C4-2B (cell line): ENCODE measurements at regions not wholly inside any gene's neighbourhood (a gene's known extent, or its start where the extent isn't known, plus 50 kb on each side); places are given as distances from the start of the nearest gene placed in this dataset.

Experiments used
- H3K27ac ChIP-seq: fragments of 450-650 bp; 2 replicates; pipeline ENCODE4 v1.5.1; 2017
- ZFX ChIP-seq: fragments of 450-650 bp; IDR thresholded peaks from 2 replicates; pipeline ENCODE4 v1.6.1; 2017
- TF ChIP-seq, protein P1 (sequence below): fragments of 450-650 bp; conservative IDR thresholded peaks from 2 replicates; pipeline ENCODE4 v1.5.1; 2017; ENCODE audit warnings: mild to moderate bottlenecking

DNA sequence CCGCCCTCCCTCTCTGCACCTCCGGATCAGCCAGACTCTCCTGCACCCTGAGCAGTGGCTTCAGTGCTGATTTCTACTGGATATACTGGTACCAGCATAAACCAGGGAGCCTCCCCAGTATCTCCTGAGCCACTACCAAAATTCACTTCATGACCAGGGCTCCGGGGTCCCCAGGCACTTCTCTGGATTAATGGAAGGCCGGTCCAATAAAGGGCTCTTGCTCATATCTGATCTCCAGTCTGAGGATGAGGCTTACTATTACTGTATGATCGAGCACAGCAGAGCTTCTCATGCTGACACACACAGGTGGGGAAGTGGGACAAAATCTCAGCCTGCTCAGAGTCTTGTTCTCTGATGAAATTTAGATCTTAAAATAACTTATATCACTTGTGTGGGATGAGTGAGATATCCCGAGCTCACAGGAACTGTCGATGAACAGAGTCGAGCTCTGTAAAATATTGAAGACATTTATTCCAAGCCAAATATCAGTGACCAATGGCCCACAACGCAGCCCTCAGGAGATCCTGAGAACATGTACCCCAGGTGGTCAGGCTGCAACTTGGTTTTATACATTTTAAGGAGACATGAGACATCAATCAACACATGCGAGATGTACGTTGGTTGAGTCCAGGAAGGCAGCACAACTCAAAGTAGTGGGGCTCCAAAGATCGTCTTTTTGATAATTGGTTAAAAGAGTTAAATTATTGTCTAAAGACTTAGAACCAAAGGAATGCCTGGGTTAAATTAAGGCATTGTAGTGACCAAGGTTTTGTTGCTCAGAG is 93.0 kb upstream of the TOP3B start:
- no peak overlapping the region for H3K27ac ChIP-seq
- no peak for TF ChIP-seq ZFX
- TF ChIP-seq, protein P1, sequence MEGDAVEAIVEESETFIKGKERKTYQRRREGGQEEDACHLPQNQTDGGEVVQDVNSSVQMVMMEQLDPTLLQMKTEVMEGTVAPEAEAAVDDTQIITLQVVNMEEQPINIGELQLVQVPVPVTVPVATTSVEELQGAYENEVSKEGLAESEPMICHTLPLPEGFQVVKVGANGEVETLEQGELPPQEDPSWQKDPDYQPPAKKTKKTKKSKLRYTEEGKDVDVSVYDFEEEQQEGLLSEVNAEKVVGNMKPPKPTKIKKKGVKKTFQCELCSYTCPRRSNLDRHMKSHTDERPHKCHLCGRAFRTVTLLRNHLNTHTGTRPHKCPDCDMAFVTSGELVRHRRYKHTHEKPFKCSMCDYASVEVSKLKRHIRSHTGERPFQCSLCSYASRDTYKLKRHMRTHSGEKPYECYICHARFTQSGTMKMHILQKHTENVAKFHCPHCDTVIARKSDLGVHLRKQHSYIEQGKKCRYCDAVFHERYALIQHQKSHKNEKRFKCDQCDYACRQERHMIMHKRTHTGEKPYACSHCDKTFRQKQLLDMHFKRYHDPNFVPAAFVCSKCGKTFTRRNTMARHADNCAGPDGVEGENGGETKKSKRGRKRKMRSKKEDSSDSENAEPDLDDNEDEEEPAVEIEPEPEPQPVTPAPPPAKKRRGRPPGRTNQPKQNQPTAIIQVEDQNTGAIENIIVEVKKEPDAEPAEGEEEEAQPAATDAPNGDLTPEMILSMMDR: no peak

DNA sequence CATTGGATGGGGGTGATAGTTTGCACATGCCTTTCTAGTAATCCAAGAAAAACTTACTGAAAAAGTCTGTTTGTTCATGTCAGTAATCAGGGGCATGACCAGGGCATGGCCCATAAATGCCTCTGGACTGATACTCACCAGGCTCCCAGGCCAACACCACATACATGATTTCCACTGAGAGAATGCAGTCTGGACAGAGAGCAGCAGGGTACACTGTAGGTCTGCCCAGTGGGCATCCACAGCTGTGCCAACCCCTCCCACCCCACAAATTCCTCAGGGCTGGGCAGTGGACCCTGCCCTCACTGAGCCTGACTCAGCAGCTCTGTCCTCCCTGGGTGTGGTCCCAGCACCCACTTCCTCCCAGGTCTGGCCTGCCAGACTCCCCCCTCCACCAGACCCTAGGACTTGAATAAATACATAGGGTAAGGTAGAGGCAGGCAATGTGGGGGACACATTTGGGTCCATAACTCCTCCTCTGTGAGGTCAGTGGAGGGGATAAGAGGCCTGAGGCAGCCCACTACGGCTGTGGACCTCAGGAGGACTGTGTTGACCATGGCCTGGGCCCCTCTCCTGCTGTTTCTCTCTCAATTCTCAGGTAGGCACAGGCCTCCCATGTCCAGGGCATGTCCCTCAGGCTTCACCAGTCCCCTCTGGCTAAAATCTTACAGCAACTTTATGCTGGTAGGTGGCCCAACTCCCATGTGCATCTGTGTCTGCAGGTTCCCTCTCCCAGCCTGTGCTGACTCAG is 92.2 kb upstream of the TOP3B start:
- H3K27ac ChIP-seq: no peak overlapping the region

DNA sequence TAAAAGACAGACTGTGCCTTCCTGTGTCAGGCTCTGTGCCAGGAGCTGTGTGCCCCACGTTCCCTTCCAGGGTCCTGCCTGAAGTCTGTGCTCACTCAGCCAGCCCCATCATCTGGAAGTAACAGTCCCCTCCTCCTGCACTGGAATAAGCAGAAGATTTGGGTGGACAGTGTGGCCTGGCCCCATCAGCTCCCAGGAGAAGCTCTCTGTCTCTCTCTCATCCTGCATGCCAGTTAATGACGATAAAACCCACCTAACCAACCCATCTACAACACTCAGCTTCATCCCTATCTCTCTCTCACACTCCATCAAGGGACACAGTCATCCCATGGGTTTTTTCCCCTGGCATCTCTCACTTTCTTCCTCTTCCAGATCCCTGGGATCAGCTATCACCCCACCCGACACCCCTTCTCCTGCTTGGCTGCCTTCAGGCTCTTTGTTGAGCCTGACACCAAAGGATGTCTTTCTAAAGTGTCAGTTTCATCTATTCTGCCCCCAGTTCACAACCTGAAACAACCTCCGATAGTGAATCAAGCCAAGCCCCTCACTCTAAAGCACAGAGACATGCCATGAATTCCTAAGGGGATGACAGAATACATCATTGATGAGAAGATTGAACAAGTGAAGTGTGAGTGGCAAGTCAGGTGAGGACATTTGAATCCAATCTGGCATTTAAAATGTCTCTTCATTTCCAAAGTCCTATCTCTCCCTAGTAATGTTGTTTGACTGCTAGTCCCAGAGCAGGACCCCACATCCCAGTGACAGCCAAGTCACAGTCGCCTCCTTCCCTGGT is 91.4 kb upstream of the TOP3B start:
- no peak overlapping the region for H3K27ac ChIP-seq
- TF ChIP-seq, protein P1: no peak
- no peak for TF ChIP-seq ZFX

More for the DNA sequence above, 92.2 kb upstream of the TOP3B start:
- TF ChIP-seq ZFX: no peak
- TF ChIP-seq, protein P1: no peak

DNA sequence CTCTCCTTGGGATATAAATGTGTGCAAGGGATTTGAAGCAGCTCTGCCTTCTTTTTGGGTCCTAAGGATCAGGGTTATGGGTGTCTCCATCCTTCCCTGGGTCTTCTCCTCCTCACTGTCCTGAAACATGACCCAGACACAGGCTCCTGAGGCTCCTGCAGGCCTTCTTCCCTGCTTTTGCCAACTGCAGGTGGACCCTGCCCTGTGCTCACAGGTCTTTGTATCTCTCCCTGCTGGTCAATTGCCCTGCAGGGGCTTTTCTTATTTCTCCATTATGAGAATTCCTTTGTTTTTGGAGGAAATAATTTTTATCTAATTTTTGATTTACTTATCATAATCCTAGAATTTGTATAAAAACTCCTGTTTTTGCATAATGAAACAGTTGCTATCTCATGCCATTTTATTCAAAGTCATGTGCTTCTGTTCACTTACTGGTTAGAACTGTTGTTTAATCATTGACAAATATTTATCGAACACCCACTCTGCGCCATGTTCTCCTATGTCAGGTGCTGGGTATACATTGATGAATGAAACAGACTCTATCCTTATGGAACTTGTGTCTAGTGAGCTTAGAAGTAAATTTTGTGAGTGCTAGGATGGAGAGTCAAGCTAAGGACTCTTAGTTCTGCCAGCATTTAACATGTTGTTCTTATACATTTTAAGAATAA is 89.7 kb upstream of the TOP3B start:
- TF ChIP-seq ZFX: no peak
- TF ChIP-seq, protein P1: no peak
- H3K27ac ChIP-seq: no peak overlapping the region

DNA sequence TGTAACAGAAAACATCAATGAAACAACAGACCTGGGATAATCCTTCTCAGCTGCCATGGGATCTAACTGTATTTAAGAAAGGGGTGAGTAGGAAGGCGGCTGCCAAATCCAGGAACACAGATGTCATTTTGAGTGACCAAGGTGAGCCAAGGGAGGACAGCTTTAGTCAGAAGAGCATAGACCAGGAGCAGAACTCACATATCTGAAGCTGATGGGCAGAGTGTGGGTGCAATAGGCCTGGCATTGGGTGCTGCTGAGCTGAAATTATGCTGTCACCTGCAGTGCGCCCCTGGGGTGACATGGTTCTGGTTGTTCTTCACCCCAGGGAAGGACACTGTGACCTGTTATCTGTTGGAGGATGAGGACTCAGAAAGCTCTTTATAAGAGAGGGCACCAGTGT is 88.9 kb upstream of the TOP3B start:
- no peak overlapping the region for H3K27ac ChIP-seq
- TF ChIP-seq, protein P1: no peak

DNA sequence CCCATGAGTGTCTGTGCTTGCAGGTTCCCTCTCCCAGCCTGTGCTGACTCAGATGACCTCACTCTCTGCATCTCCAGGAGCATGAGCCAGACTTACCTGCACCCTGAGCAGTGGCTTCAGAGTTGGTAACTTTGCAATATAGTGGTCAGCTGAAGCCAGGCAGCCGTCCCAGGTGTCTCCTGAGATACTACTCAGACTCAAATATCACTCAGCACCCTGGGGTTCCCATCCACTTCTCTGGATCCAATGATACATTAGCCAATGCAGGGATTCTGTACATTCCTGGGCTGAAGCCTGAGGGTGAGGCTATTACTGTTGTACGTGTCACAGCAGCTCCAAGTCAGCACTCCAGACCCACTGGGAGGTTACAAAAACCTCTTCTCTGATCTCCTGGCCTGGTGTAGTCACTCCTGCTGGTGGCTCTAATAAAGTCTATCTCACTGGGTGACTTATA is 87.8 kb upstream of the TOP3B start:
- TF ChIP-seq, protein P1: no peak
- no peak for TF ChIP-seq ZFX
- no peak overlapping the region for H3K27ac ChIP-seq
